Testis (tissue), 2 donors: ENCODE measurements at regions not wholly inside any gene's neighbourhood (a gene's known extent, or its start where the extent isn't known, plus 50 kb on each side); places are given as distances from the start of the nearest gene placed in this dataset.

ENCODE experiments used
- DNase-seq: peaks from one replicate; pipeline ENCODE4 v3.0.0-alpha.2; 2019
- H3K27ac ChIP-seq, 2 donors: fragments of 200-600 bp; sonication (generic); one replicate each; pipeline ENCODE4 v1.5.1; 2019
- H3K27me3 ChIP-seq: fragments of 200-600 bp; sonication (generic); one replicate; pipeline ENCODE4 v1.5.1; 2019
- H3K36me3 ChIP-seq: fragments of 200-600 bp; sonication (generic); one replicate; pipeline ENCODE4 v1.5.1; 2017; ENCODE audit warnings: low read depth; ENCODE audit errors: missing control alignments
- H3K4me1 ChIP-seq: fragments of 200-600 bp; sonication (generic); one replicate; pipeline ENCODE4 v1.5.1; 2019
- H3K4me3 ChIP-seq, 2 donors: fragments of 200-600 bp; sonication (generic); one replicate each; pipeline ENCODE4 v1.5.1; 2017 to 2019
- H3K9me3 ChIP-seq: fragments of 200-600 bp; sonication (generic); one replicate; pipeline ENCODE4 v1.5.1; 2017
- CTCF ChIP-seq, 3 experiments: fragments of 450-650 bp in 2 of 3; fragments of 200-600 bp in 1 of 3; sonication (generic) in 1 of 3; IDR thresholded peaks; one replicate each; pipeline ENCODE4 v1.5.1; 2016 to 2019; ENCODE audit warnings: antibody characterized with exemption in 3 of 3, mild to moderate bottlenecking in 2 of 3, moderate library complexity in 1 of 3
- POLR2A ChIP-seq: fragments of 450-650 bp; IDR thresholded peaks from one replicate; pipeline ENCODE4 v1.6.1; 2017; ENCODE audit warnings: antibody characterized with exemption, mild to moderate bottlenecking, moderate library complexity
- WGBS, 2 donors: methylation state at CpG; one replicate each; pipeline ENCODE4 v1.1.5; 2018; 5-methylcytosine and 5-hydroxymethylcytosine counted together
- intact Hi-C: fragments of 100-400 bp; cut with DNase I; formaldehyde crosslinking; loops from one replicate; pipeline ENCODE4 v1.15.1; 2023; ENCODE audit warnings: low total_unique reads

DNA sequence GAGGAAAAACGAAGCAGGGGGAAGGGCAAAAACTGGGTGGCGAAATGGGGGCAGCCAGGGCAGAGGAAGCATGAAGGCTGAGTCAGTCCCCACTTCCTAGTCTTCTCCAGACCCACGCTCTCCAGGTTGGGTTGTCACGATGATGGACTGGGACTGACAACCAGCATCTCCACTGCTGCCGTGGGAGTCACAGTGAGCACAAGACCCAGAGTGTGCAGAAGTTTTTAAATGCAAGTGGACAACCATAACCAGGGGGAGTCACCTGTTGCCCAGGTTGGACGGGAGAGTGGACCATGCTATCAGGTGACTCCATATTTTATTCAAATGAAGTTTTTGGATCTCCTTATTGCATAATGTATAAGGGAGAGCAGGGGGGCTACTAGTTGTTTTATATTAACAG is 511.4 kb upstream of the ZFP42 start:
- no peak overlapping the region for H3K27ac ChIP-seq
- H3K36me3 ChIP-seq = no peaks in the 10 kb centered on the region
- 89 to 92% methylated on average over 6 of the region's 6 CpGs for WGBS, 2 donors
- H3K4me1 ChIP-seq = no peaks in the 10 kb centered on the region
- no peak overlapping the region for H3K4me3 ChIP-seq
- H3K27me3 ChIP-seq = no peaks in the 10 kb centered on the region
- intact Hi-C loops = no loop called here
- no peaks in the 10 kb centered on the region for H3K9me3 ChIP-seq
- no peak for DNase-seq
- no peak for TF ChIP-seq CTCF (IDR thresholded peaks at IDR 0.05)
- TF ChIP-seq POLR2A = no peak

GRCh38 chr4:187485676-187486075 is 509.9 kb upstream of the ZFP42 start:
- H3K36me3 ChIP-seq = no peaks in the 10 kb centered on the region
- intact Hi-C loops = no loop called here
- no peak overlapping the region for H3K4me3 ChIP-seq
- DNase-seq = no peak
- H3K4me1 ChIP-seq = no peaks in the 10 kb centered on the region
- H3K27me3 ChIP-seq = no peaks in the 10 kb centered on the region
- TF ChIP-seq CTCF (IDR thresholded peaks at IDR 0.05) (no peak), POLR2A (no peak)
- H3K9me3 ChIP-seq = no peaks in the 10 kb centered on the region
- H3K27ac ChIP-seq = no peak overlapping the region
- WGBS, 2 donors = 92 to 93% methylated on average over 2 of the region's 2 CpGs

DNA sequence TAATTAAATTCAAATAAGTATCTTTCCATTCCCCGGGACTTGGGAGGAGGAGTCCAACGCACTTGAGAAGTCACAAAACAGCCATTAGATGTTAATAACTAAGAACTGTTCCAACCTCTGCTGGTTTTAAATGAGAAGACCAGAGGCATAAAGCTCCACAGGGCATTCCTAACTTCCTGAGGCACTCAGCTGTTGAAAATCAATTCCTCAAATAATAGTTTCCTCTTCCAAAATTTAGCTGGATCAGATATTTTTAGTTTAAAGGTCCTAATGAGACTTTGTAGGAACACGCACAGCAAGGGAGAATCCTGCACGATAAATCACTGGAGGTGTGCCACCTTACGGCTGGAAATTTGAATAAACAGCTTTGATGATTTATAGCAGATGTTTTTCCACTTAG is 504.3 kb upstream of the ZFP42 start:
- Histone ChIP-seq H3K4me3 (no peak overlapping the region), H3K36me3 (no peaks in the 10 kb centered on the region), H3K27ac (no peak overlapping the region), H3K9me3 (no peaks in the 10 kb centered on the region), H3K4me1 (no peaks in the 10 kb centered on the region), H3K27me3 (no peaks in the 10 kb centered on the region)
- WGBS, 2 donors = 61 to 67% methylated on average over 5 of the region's 5 CpGs
- no peak for DNase-seq
- intact Hi-C loops = no loop called here
- TF ChIP-seq POLR2A = no peak

GRCh38 chr4:187491959-187492358 is 503.6 kb upstream of the ZFP42 start:
- Histone ChIP-seq H3K4me3 (no peak overlapping the region), H3K27ac (no peak overlapping the region), H3K4me1 (no peaks in the 10 kb centered on the region), H3K9me3 (no peaks in the 10 kb centered on the region), H3K36me3 (no peaks in the 10 kb centered on the region), H3K27me3 (no peaks in the 10 kb centered on the region)
- intact Hi-C loops = no loop called here
- no peak for TF ChIP-seq CTCF (IDR thresholded peaks at IDR 0.05)
- TF ChIP-seq POLR2A = no peak
- WGBS, 2 donors = 85 to 87% methylated on average over 2 of the region's 2 CpGs
- no peak for DNase-seq

DNA sequence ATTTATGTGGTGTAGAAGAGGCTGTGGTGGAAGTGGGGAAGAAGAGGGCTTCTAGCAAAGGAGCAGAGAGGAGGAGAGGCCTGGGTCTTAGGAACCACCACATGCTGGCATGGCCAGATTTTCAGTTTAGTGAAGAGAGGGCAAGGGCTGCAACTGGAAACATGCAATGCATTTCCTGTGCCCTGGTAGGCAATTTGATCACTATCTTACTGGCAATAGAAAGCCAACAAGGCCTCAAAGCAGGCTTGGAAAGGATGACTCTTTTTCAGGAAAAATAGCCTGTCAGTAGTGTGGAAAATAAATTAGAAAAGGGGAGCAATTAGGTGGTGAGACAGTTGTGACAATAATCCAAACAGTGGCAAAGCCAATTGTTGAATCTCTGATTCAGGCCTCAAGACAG is 501.9 kb upstream of the ZFP42 start:
- H3K27me3 ChIP-seq = no peaks in the 10 kb centered on the region
- DNase-seq = no peak
- no peaks in the 10 kb centered on the region for H3K9me3 ChIP-seq
- intact Hi-C loops = no loop called here
- no peaks in the 10 kb centered on the region for H3K4me1 ChIP-seq
- no peak overlapping the region for H3K4me3 ChIP-seq
- H3K27ac ChIP-seq = no peak overlapping the region
- no peaks in the 10 kb centered on the region for H3K36me3 ChIP-seq
- no peak for TF ChIP-seq CTCF (IDR thresholded peaks at IDR 0.05)
- no peak for TF ChIP-seq POLR2A
